Prostate gland (tissue), 2 donors: ENCODE measurements at regions not wholly inside any gene's neighbourhood (a gene's known extent, or its start where the extent isn't known, plus 50 kb on each side); places are given as distances from the start of the nearest gene placed in this dataset.

Experiments
- CTCF ChIP-seq, 4 experiments: fragments of 200-600 bp in 2 of 4; fragments of 450-650 bp in 2 of 4; sonication (generic) in 2 of 4; IDR thresholded peaks; 1 replicate in 3 of 4; 2 replicates in 1 of 4; pipeline ENCODE4 v1.5.1; 2016 to 2019; ENCODE audit warnings: antibody characterized with exemption in 4 of 4, mild to moderate bottlenecking in 2 of 4, moderate library complexity in 2 of 4
- POLR2A ChIP-seq: fragments of 450-650 bp; IDR thresholded peaks from one replicate; pipeline ENCODE4 v1.6.1; 2016; ENCODE audit warnings: antibody characterized with exemption, mild to moderate bottlenecking
- POLR2AphosphoS5 ChIP-seq: sonication (generic); formaldehyde crosslinking; IDR thresholded peaks from one replicate; pipeline ENCODE4 v1.6.1; 2017; ENCODE audit warnings: antibody characterized with exemption

- TF ChIP-seq POLR2AphosphoS5 (no peak), CTCF (IDR thresholded peaks at IDR 0.05) (no peak), POLR2A (no peak)
Measured at GRCh38 chr22:47841156-47841555, 1078.7 kb downstream of the TBC1D22A start.
